Esophagus muscularis mucosa (tissue), 4 donors: ENCODE measurements at regions not wholly inside any gene's neighbourhood (a gene's known extent, or its start where the extent isn't known, plus 50 kb on each side); places are given as distances from the start of the nearest gene placed in this dataset.

Experiments used
- DNase-seq: peaks from one replicate; pipeline ENCODE4 v3.0.0-alpha.2; 2017; ENCODE audit errors: extremely low spot score
- H3K27ac ChIP-seq, 4 donors: fragments of 200-600 bp; sonication (generic); replicated peaks in 1 of 4; 1 replicate in 3 of 4; 2 replicates in 1 of 4; pipeline ENCODE4 v1.5.1; 2016 to 2019; ENCODE audit warnings: mild to moderate bottlenecking in 1 of 4
- H3K27me3 ChIP-seq, 4 donors: fragments of 200-600 bp; sonication (generic); one replicate each; pipeline versions ENCODE4 v1.5.1 to v1.6.0; 2016 to 2019
- H3K36me3 ChIP-seq, 4 donors: fragments of 200-600 bp; sonication (generic); one replicate each; pipeline ENCODE4 v1.5.1; 2016 to 2019
- H3K4me1 ChIP-seq, 4 donors: fragments of 200-600 bp; sonication (generic); one replicate each; pipeline ENCODE4 v1.5.1; 2016 to 2019
- H3K4me3 ChIP-seq, 4 donors: fragments of 200-600 bp; sonication (generic); 1 replicate in 2 of 4; 2 replicates in 2 of 4; pipeline ENCODE4 v1.5.1; 2016 to 2019; ENCODE audit warnings: mild to moderate bottlenecking in 4 of 4, moderate library complexity in 1 of 4
- H3K9me3 ChIP-seq, 4 donors: fragments of 200-600 bp; sonication (generic); 1 replicate in 3 of 4; 2 replicates in 1 of 4; pipeline ENCODE4 v1.5.1; 2016 to 2019
- CTCF ChIP-seq, 3 experiments: fragments of 200-600 bp in 2 of 3; fragments of 450-650 bp in 1 of 3; sonication (generic) in 2 of 3; IDR thresholded peaks; one replicate each; pipeline ENCODE4 v1.5.1; 2017 to 2019; ENCODE audit warnings: antibody characterized with exemption in 3 of 3, mild to moderate bottlenecking in 2 of 3, moderate library complexity in 1 of 3
- EP300 ChIP-seq: sonication (generic); formaldehyde crosslinking; IDR thresholded peaks from one replicate; pipeline ENCODE4 v1.6.1; 2017; ENCODE audit warnings: antibody characterized with exemption
- POLR2A ChIP-seq: fragments of 450-650 bp; IDR thresholded peaks from one replicate; pipeline ENCODE4 v1.6.1; 2017; ENCODE audit warnings: antibody characterized with exemption, moderate library complexity, mild to moderate bottlenecking, low read depth
- POLR2AphosphoS5 ChIP-seq, 2 donors: sonication (generic); formaldehyde crosslinking; IDR thresholded peaks; one replicate each; pipeline ENCODE4 v1.6.1; 2017; ENCODE audit warnings: antibody characterized with exemption in 2 of 2
- WGBS: methylation state at CpG from one replicate; pipeline ENCODE4 v1.1.5; 2018; 5-methylcytosine and 5-hydroxymethylcytosine counted together
- intact Hi-C: fragments of 100-400 bp; cut with DNase I; formaldehyde crosslinking; loops from one replicate; pipeline ENCODE4 v1.15.1; 2023

GRCh38 chr4:137711502-137711901, 179.2 kb upstream of the PCDH18 start:
- TF ChIP-seq POLR2AphosphoS5 (IDR thresholded peaks at IDR 0.05): no peak
- no peak for TF ChIP-seq CTCF (IDR thresholded peaks at IDR 0.05)
- no peak for TF ChIP-seq POLR2A
- TF ChIP-seq EP300: no peak
- Histone ChIP-seq H3K9me3 (no peaks in the 10 kb centered on the region), H3K36me3 (no peaks in the 10 kb centered on the region), H3K27ac (no peak overlapping the region), H3K4me1 (peaks cover 0 to 13% (median 9%) of the 10 kb centered on the region in 4 donors), H3K27me3 (no peaks in the 10 kb centered on the region), H3K4me3 (no peak overlapping the region)
- intact Hi-C loops: no loop called here
- 92% methylated on average over 2 of the region's 2 CpGs for WGBS
- no peak for DNase-seq

- Histone ChIP-seq H3K4me1 (peaks cover 5 to 49% (median 40%) of the 10 kb centered on the region in 4 donors), H3K36me3 (no peaks in the 10 kb centered on the region), H3K27me3 (no peaks in the 10 kb centered on the region), H3K9me3 (no peaks in the 10 kb centered on the region), H3K4me3 (no peak overlapping the region), H3K27ac (no peak overlapping the region)
- intact Hi-C loops: no loop called here
- no peak for DNase-seq
- TF ChIP-seq POLR2A: no peak
- TF ChIP-seq EP300: no peak
- TF ChIP-seq CTCF (IDR thresholded peaks at IDR 0.05): no peak
- TF ChIP-seq POLR2AphosphoS5 (IDR thresholded peaks at IDR 0.05): no peak
- WGBS: 49% methylated on average over 2 of the region's 2 CpGs
These were observed 175.3 kb upstream of the PCDH18 start for GRCh38 chr4:137707626-137708025.

GRCh38 chr4:137707102-137707620, 174.9 kb upstream of the PCDH18 start:
- H3K4me1 ChIP-seq: peaks cover 5 to 53% (median 40%) of the 10 kb centered on the region in 4 donors
- intact Hi-C loops: no loop called here
- no peak overlapping the region for H3K27ac ChIP-seq

GRCh38 chr4:137705171-137705783, 173.0 kb upstream of the PCDH18 start:
- WGBS: 1% methylated on average over 3 of the region's 3 CpGs
- Histone ChIP-seq H3K27ac (peak overlapping the region; percentile 62 to 77 (median 68)), H3K4me1 (peaks cover 5 to 63% (median 46%) of the 10 kb centered on the region in 4 donors), H3K9me3 (peaks cover 0 to 4% (median 0%) of the 10 kb centered on the region in 4 donors), H3K36me3 (no peaks in the 10 kb centered on the region), H3K27me3 (no peaks in the 10 kb centered on the region), H3K4me3 (no peak overlapping the region)
- no peak for TF ChIP-seq EP300
- TF ChIP-seq POLR2A: no peak
- TF ChIP-seq CTCF (IDR thresholded peaks at IDR 0.05): no peak
- TF ChIP-seq POLR2AphosphoS5 (IDR thresholded peaks at IDR 0.05): peak in 1 of 2 donors; percentile 81
- intact Hi-C loops: no loop called here
- DNase-seq: no peak

More at GRCh38 chr4:137707102-137707620, 174.9 kb upstream of the PCDH18 start:
- H3K4me3 ChIP-seq: no peak overlapping the region
- no peaks in the 10 kb centered on the region for H3K9me3 ChIP-seq
- no peaks in the 10 kb centered on the region for H3K36me3 ChIP-seq
- DNase-seq: no peak
- TF ChIP-seq POLR2A (no peak), EP300 (no peak), POLR2AphosphoS5 (IDR thresholded peaks at IDR 0.05) (no peak), CTCF (IDR thresholded peaks at IDR 0.05) (no peak)
- H3K27me3 ChIP-seq: no peaks in the 10 kb centered on the region

- intact Hi-C loops: loop anchor here (5.0 kb wide), 1 partner anchor 41 kb away; no protein-coding TSS in a partner anchor
- Histone ChIP-seq H3K4me3 (no peak overlapping the region), H3K9me3 (peaks cover 0 to 4% (median 0%) of the 10 kb centered on the region in 4 donors), H3K27ac (peak overlapping the region; percentile 42 to 70 (median 55)), H3K27me3 (no peaks in the 10 kb centered on the region), H3K36me3 (no peaks in the 10 kb centered on the region), H3K4me1 (peaks cover 5 to 68% (median 51%) of the 10 kb centered on the region in 4 donors)
- TF ChIP-seq POLR2AphosphoS5 (IDR thresholded peaks at IDR 0.05) (peak in 1 of 2 donors; percentile 9), EP300 (no peak)
- DNase-seq: no peak
These were observed 170.9 kb upstream of the PCDH18 start for GRCh38 chr4:137703195-137703594.
